RWPE1 (cell line): ENCODE measurements at regions not wholly inside any gene's neighbourhood (a gene's known extent, or its start where the extent isn't known, plus 50 kb on each side); places are given as distances from the start of the nearest gene placed in this dataset.
"Not testable (repeated sequence)": the region's sequence is repeated elsewhere in the genome, so short reads cannot be mapped to it uniquely, and the experiment has no call there.

Experiments
- CTCF ChIA-PET: fragments of 350-600 bp; sonication (Branson Sonifier 250); formaldehyde crosslinking; extraction: SDS; loops from one replicate; lab custom pipeline; 2021; lab: Yijun Ruan, JAX
- POLR2A ChIA-PET: fragments of 400-600 bp; formaldehyde crosslinking; extraction: SDS; loops from one replicate; lab custom pipeline; 2020; ENCODE audit warnings: antibody characterized with exemption; ENCODE audit not compliant: low non-redundant PET; lab: Yijun Ruan, JAX
- DNase-seq: peaks from one replicate; pipeline ENCODE4 v3.0.0; 2012; ENCODE audit warnings: low spot score
- H3K27ac ChIP-seq: fragments of 450-650 bp; 2 replicates; pipeline ENCODE4 v1.5.1; 2017
- TF ChIP-seq, protein P1 (sequence below): fragments of 450-650 bp; conservative IDR thresholded peaks from 2 replicates; pipeline ENCODE4 v1.5.1; 2017; ENCODE audit warnings: low read depth, mild to moderate bottlenecking

DNA sequence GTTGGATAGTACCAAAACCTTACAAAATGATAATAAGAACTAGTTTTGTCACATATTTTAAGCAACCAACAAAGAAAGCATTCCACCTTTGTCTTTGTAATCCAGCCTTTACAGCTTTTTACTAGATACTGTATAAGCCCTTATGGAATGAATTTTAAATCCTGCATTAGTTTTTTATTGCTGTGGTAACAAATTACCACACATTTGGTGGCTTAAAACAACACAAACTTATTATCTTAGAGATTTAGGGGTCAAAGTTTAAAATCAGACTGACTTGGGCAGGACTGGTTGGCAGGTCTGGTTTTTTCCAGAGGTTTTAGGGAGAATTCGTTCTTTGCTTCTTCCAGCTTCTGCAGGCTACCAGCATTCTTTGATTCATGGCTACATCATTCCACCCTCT lies 108.5 kb upstream of the NLGN1 start:
- ChIA-PET CTCF (no interaction called here), POLR2A (no interaction called here)
- H3K27ac ChIP-seq = no peak overlapping the region
- TF ChIP-seq, protein P1, sequence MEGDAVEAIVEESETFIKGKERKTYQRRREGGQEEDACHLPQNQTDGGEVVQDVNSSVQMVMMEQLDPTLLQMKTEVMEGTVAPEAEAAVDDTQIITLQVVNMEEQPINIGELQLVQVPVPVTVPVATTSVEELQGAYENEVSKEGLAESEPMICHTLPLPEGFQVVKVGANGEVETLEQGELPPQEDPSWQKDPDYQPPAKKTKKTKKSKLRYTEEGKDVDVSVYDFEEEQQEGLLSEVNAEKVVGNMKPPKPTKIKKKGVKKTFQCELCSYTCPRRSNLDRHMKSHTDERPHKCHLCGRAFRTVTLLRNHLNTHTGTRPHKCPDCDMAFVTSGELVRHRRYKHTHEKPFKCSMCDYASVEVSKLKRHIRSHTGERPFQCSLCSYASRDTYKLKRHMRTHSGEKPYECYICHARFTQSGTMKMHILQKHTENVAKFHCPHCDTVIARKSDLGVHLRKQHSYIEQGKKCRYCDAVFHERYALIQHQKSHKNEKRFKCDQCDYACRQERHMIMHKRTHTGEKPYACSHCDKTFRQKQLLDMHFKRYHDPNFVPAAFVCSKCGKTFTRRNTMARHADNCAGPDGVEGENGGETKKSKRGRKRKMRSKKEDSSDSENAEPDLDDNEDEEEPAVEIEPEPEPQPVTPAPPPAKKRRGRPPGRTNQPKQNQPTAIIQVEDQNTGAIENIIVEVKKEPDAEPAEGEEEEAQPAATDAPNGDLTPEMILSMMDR = no peak
- no peak for DNase-seq

DNA sequence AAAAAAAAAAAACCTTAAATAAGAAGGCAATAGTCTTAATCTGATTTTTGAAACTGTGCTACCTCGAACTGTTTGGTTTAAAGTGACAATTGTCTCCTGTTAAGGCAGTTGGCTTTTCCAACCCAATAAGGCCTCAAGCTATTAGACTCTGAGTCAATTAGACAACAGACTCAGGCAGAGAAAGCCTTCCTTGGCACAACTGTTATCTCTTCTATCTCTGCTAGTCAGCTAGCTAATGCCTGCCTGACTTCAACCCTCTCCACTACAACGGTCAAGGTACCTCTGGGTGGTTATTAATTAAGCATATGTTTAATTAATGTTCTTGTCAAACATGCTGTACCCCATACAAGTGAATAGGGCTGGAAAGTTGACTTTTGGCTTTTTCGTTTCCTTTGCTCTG lies 110.2 kb upstream of the NLGN1 start:
- no peak overlapping the region for H3K27ac ChIP-seq
- CTCF ChIA-PET = no interaction called here
- POLR2A ChIA-PET = no interaction called here
- DNase-seq = no peak
- TF ChIP-seq, protein P1 = no peak

DNA sequence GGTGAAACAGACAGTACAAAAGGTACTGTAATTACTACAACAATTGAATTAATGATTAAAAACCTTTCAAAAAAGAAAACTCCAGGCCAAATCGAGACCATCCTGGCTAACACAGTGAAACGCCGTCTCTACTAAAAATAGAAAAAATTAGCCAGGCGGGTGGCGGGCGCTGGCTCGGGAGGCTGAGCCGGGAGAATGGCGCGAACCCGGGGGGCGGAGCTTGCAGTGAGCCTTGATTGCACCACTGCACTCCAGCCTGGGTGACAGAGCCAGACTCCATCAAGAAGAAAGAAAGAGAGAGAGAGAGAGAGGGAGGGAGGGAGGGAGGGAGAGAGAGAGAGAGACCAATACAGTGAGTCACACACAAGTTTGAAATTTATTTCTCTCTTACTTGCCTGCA lies 111.0 kb upstream of the NLGN1 start:
- H3K27ac ChIP-seq, CTCF ChIA-PET, DNase-seq, POLR2A ChIA-PET: not testable (repeated sequence)

DNA sequence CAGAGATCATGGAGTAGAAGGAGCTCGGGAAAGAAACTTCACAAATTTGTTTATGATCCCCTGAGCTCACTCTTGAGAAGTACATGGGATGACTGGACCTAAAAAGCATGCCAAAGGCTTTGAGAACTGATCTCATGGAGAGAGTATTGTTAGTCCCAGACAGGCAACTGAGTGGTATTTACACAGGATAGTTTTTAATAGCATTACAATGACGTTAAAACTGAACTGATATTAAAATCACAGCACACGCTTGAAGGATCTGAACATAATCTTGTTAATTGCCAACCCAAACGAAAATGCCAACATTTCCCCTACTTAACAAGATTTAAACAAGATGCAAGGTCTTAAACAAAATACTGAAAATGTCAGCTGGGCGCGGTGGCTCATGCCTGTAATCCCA lies 113.2 kb upstream of the NLGN1 start:
- ChIA-PET CTCF (interaction anchor here (0.7 kb wide), 1 partner anchor 1315 kb away, joined by 3 read pairs; no protein-coding TSS in a partner anchor), POLR2A (no interaction called here)
- no peak for DNase-seq
- TF ChIP-seq, protein P1 = no peak
- H3K27ac ChIP-seq = no peak overlapping the region

DNA sequence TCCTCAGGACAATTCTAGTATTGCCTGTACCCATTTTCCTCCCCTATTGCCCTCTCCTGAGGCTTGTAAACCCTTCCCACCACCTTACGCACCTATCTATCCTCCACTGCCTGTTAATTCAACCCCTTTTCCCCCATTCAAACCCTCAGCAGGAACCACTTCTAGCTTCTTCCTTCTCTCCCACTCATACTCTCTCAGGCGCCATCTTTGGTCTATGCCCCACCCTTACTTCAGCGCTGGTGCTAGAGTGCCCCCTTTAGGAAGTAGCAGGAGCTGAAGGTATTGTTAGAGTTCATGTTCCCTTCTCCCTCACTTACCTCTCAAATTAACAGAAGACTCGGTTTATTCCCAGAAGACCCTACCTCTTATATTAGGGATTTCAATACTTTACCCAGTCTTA lies 121.8 kb upstream of the NLGN1 start:
- CTCF ChIA-PET = interaction anchor here (0.6 kb wide), 1 partner anchor 278 kb away, joined by 3 read pairs; no protein-coding TSS in a partner anchor
- no peak for DNase-seq
- H3K27ac ChIP-seq = no peak overlapping the region
- POLR2A ChIA-PET = no interaction called here
- TF ChIP-seq, protein P1 = no peak

GRCh38 chr3:173273838-173274237 lies 123.7 kb upstream of the NLGN1 start:
- DNase-seq = no peak
- no peak overlapping the region for H3K27ac ChIP-seq
- ChIA-PET CTCF (no interaction called here), POLR2A (no interaction called here)
- TF ChIP-seq, protein P1 = no peak

- DNase-seq = no peak
- TF ChIP-seq, protein P1 = no peak
- POLR2A ChIA-PET = no interaction called here
- CTCF ChIA-PET = no interaction called here
- H3K27ac ChIP-seq = no peak overlapping the region
These were observed 127.7 kb upstream of the SPATA16 start for GRCh38 chr3:173268781-173269180.
